ENCODE measurements at regions not wholly inside any gene's neighbourhood (a gene's known extent, or its start where the extent isn't known, plus 50 kb on each side); places are given as distances from the start of the nearest gene placed in this dataset.
"Not testable (repeated sequence)": the region's sequence is repeated elsewhere in the genome, so short reads cannot be mapped to it uniquely, and the experiment has no call there.

- H3K4me3 ChIP-seq (ENCODE audit: low read length) = no peak overlapping the region
- H3K4me1 ChIP-seq (ENCODE audit: insufficient read depth, low read length) = no peaks in the 10 kb centered on the region
- H3K36me3 ChIP-seq (ENCODE audit: insufficient read depth, low read depth, low read length) = no peaks in the 10 kb centered on the region
- no peaks in the 10 kb centered on the region for H3K9me3 ChIP-seq (ENCODE audit: insufficient read depth, low read depth, low read length)
- H3K9ac ChIP-seq (ENCODE audit: low read depth, low read length) = no peak overlapping the region
- H3K27me3 ChIP-seq (ENCODE audit: insufficient read depth, low read length) = no peaks in the 10 kb centered on the region
- H3K27ac ChIP-seq (ENCODE audit: low read length) = no peak overlapping the region
Measured at GRCh38 chr18:78792094-78792493, 187.5 kb upstream of the SALL3 start.

GRCh38 chr18:78792736-78793135 lies 186.9 kb upstream of the SALL3 start:
- no peaks in the 10 kb centered on the region for H3K9me3 ChIP-seq (ENCODE audit: insufficient read depth, low read depth, low read length)
- H3K36me3 ChIP-seq (ENCODE audit: insufficient read depth, low read depth, low read length) = no peaks in the 10 kb centered on the region
- no peaks in the 10 kb centered on the region for H3K27me3 ChIP-seq (ENCODE audit: insufficient read depth, low read length)
- H3K9ac ChIP-seq (ENCODE audit: low read depth, low read length) = no peak overlapping the region
- no peaks in the 10 kb centered on the region for H3K4me1 ChIP-seq (ENCODE audit: insufficient read depth, low read length)
- no peak overlapping the region for H3K4me3 ChIP-seq (ENCODE audit: low read length)
- H3K27ac ChIP-seq (ENCODE audit: low read length) = no peak overlapping the region

GRCh38 chr18:78793313-78794070 lies 186.1 kb upstream of the SALL3 start:
- H3K9me3 ChIP-seq (ENCODE audit: insufficient read depth, low read depth, low read length) = no peaks in the 10 kb centered on the region

GRCh38 chr18:78794071-78794430 lies 185.6 kb upstream of the SALL3 start:
- no peaks in the 10 kb centered on the region for H3K36me3 ChIP-seq (ENCODE audit: insufficient read depth, low read depth, low read length)
- no peaks in the 10 kb centered on the region for H3K27me3 ChIP-seq (ENCODE audit: insufficient read depth, low read length)
- H3K9me3 ChIP-seq (ENCODE audit: insufficient read depth, low read depth, low read length) = no peaks in the 10 kb centered on the region
- no peak overlapping the region for H3K9ac ChIP-seq (ENCODE audit: low read depth, low read length)
- H3K4me1 ChIP-seq (ENCODE audit: insufficient read depth, low read length) = no peaks in the 10 kb centered on the region
- no peak overlapping the region for H3K4me3 ChIP-seq (ENCODE audit: low read length)
- no peak overlapping the region for H3K27ac ChIP-seq (ENCODE audit: low read length)

More at GRCh38 chr18:78793313-78794070, 186.1 kb upstream of the SALL3 start:
- H3K27ac ChIP-seq (ENCODE audit: low read length) = no peak overlapping the region
- no peaks in the 10 kb centered on the region for H3K27me3 ChIP-seq (ENCODE audit: insufficient read depth, low read length)
- no peaks in the 10 kb centered on the region for H3K4me1 ChIP-seq (ENCODE audit: insufficient read depth, low read length)
- no peaks in the 10 kb centered on the region for H3K36me3 ChIP-seq (ENCODE audit: insufficient read depth, low read depth, low read length)
- no peak overlapping the region for H3K9ac ChIP-seq (ENCODE audit: low read depth, low read length)
- no peak overlapping the region for H3K4me3 ChIP-seq (ENCODE audit: low read length)

GRCh38 chr18:78796693-78797455 lies 182.7 kb upstream of the SALL3 start:
- H3K4me3 ChIP-seq (ENCODE audit: low read length) = no peak overlapping the region
- no peaks in the 10 kb centered on the region for H3K27me3 ChIP-seq (ENCODE audit: insufficient read depth, low read length)
- no peaks in the 10 kb centered on the region for H3K4me1 ChIP-seq (ENCODE audit: insufficient read depth, low read length)
- no peaks in the 10 kb centered on the region for H3K9me3 ChIP-seq (ENCODE audit: insufficient read depth, low read depth, low read length)
- H3K9ac ChIP-seq (ENCODE audit: low read depth, low read length) = no peak overlapping the region
- no peaks in the 10 kb centered on the region for H3K36me3 ChIP-seq (ENCODE audit: insufficient read depth, low read depth, low read length)
- H3K27ac ChIP-seq (ENCODE audit: low read length) = no peak overlapping the region

GRCh38 chr18:78797499-78797898 lies 182.1 kb upstream of the SALL3 start:
- H3K4me1 ChIP-seq (ENCODE audit: insufficient read depth, low read length) = no peaks in the 10 kb centered on the region
- no peak overlapping the region for H3K27ac ChIP-seq (ENCODE audit: low read length)
- no peaks in the 10 kb centered on the region for H3K36me3 ChIP-seq (ENCODE audit: insufficient read depth, low read depth, low read length)
- H3K4me3 ChIP-seq (ENCODE audit: low read length) = no peak overlapping the region
- no peaks in the 10 kb centered on the region for H3K9me3 ChIP-seq (ENCODE audit: insufficient read depth, low read depth, low read length)
- no peak overlapping the region for H3K9ac ChIP-seq (ENCODE audit: low read depth, low read length)
- H3K27me3 ChIP-seq (ENCODE audit: insufficient read depth, low read length) = no peaks in the 10 kb centered on the region

GRCh38 chr18:78798402-78799175 lies 181.0 kb upstream of the SALL3 start:
- H3K4me3 ChIP-seq (ENCODE audit: low read length) = no peak overlapping the region
- H3K36me3 ChIP-seq (ENCODE audit: insufficient read depth, low read depth, low read length) = no peaks in the 10 kb centered on the region
- H3K9me3 ChIP-seq (ENCODE audit: insufficient read depth, low read depth, low read length) = no peaks in the 10 kb centered on the region
- no peaks in the 10 kb centered on the region for H3K4me1 ChIP-seq (ENCODE audit: insufficient read depth, low read length)
- no peaks in the 10 kb centered on the region for H3K27me3 ChIP-seq (ENCODE audit: insufficient read depth, low read length)
- H3K27ac ChIP-seq (ENCODE audit: low read length) = no peak overlapping the region
- H3K9ac ChIP-seq (ENCODE audit: low read depth, low read length) = no peak overlapping the region

- no peak overlapping the region for H3K9ac ChIP-seq (ENCODE audit: low read depth, low read length)
- no peaks in the 10 kb centered on the region for H3K9me3 ChIP-seq (ENCODE audit: insufficient read depth, low read depth, low read length)
Measured at GRCh38 chr18:78799382-78800089, 180.1 kb upstream of the SALL3 start.

GRCh38 chr18:78800102-78800851 lies 179.3 kb upstream of the SALL3 start:
- H3K9ac ChIP-seq (ENCODE audit: low read depth, low read length); H3K9me3 ChIP-seq (ENCODE audit: insufficient read depth, low read depth, low read length); H3K27ac ChIP-seq (ENCODE audit: low read length); H3K4me3 ChIP-seq (ENCODE audit: low read length); H3K4me1 ChIP-seq (ENCODE audit: insufficient read depth, low read length); H3K27me3 ChIP-seq (ENCODE audit: insufficient read depth, low read length); H3K36me3 ChIP-seq (ENCODE audit: insufficient read depth, low read depth, low read length): not testable (repeated sequence)

More at GRCh38 chr18:78799382-78800089, 180.1 kb upstream of the SALL3 start:
- no peaks in the 10 kb centered on the region for H3K4me1 ChIP-seq (ENCODE audit: insufficient read depth, low read length)
- H3K27me3 ChIP-seq (ENCODE audit: insufficient read depth, low read length) = no peaks in the 10 kb centered on the region
- no peak overlapping the region for H3K27ac ChIP-seq (ENCODE audit: low read length)
- H3K36me3 ChIP-seq (ENCODE audit: insufficient read depth, low read depth, low read length) = no peaks in the 10 kb centered on the region
- no peak overlapping the region for H3K4me3 ChIP-seq (ENCODE audit: low read length)

- Histone ChIP-seq H3K4me1 (ENCODE audit: insufficient read depth, low read length) (no peaks in the 10 kb centered on the region), H3K4me3 (ENCODE audit: low read length) (no peak overlapping the region), H3K9ac (ENCODE audit: low read depth, low read length) (no peak overlapping the region), H3K27me3 (ENCODE audit: insufficient read depth, low read length) (no peaks in the 10 kb centered on the region), H3K27ac (ENCODE audit: low read length) (no peak overlapping the region), H3K9me3 (ENCODE audit: insufficient read depth, low read depth, low read length) (no peaks in the 10 kb centered on the region), H3K36me3 (ENCODE audit: insufficient read depth, low read depth, low read length) (no peaks in the 10 kb centered on the region)
Measured at GRCh38 chr18:78801011-78801410, 178.6 kb upstream of the SALL3 start.

- no peak overlapping the region for H3K4me3 ChIP-seq (ENCODE audit: low read length)
- H3K27ac ChIP-seq (ENCODE audit: low read length) = no peak overlapping the region
- no peaks in the 10 kb centered on the region for H3K9me3 ChIP-seq (ENCODE audit: insufficient read depth, low read depth, low read length)
- no peaks in the 10 kb centered on the region for H3K27me3 ChIP-seq (ENCODE audit: insufficient read depth, low read length)
- H3K4me1 ChIP-seq (ENCODE audit: insufficient read depth, low read length) = no peaks in the 10 kb centered on the region
- H3K9ac ChIP-seq (ENCODE audit: low read depth, low read length) = no peak overlapping the region
- no peaks in the 10 kb centered on the region for H3K36me3 ChIP-seq (ENCODE audit: insufficient read depth, low read depth, low read length)
Measured at GRCh38 chr18:78803104-78803503, 176.5 kb upstream of the SALL3 start.
